Common myeloid progenitor, CD34-positive (primary cell): ENCODE measurements at regions not wholly inside any gene's neighbourhood (a gene's known extent, or its start where the extent isn't known, plus 50 kb on each side); places are given as distances from the start of the nearest gene placed in this dataset.

Experiments
- CTCF ChIA-PET: fragments of 350-600 bp; sonication (Branson Sonifier 250); formaldehyde crosslinking; loops from one replicate; lab custom pipeline; 2021; ENCODE audit warnings: antibody characterized with exemption; lab: Charles Lee
- POLR2A ChIA-PET: fragments of 350-600 bp; sonication (Branson Sonifier 250); formaldehyde crosslinking; loops from one replicate; lab custom pipeline; 2021; ENCODE audit warnings: antibody characterized with exemption; lab: Charles Lee
- DNase-seq, 3 donors: peaks; one replicate each; pipeline versions ENCODE4 v3.0.0 to v3.0.0-alpha.2; 2013
- H3K27ac ChIP-seq, 2 experiments: 1 replicate in 1 of 2; 2 replicates in 1 of 2; pipeline ENCODE4 v1.7.0; 2013; ENCODE audit warnings: inconsistent platforms in 2 of 2, low read length in 2 of 2, mild to moderate bottlenecking in 2 of 2, low read depth in 1 of 2, moderate library complexity in 1 of 2; ENCODE audit not compliant: severe bottlenecking in 2 of 2, insufficient read depth in 1 of 2, poor library complexity in 1 of 2
- H3K27me3 ChIP-seq, 5 experiments: replicated peaks in 2 of 5; 1 replicate in 3 of 5; 2 replicates in 2 of 5; pipeline versions ENCODE4 v1.6.1 to v1.7.0; 2013; ENCODE audit warnings: low read length in 4 of 5, mild to moderate bottlenecking in 2 of 5, moderate library complexity in 2 of 5, inconsistent platforms in 1 of 5; ENCODE audit not compliant: insufficient read depth in 5 of 5, control insufficient read depth in 4 of 5
- H3K36me3 ChIP-seq, 4 experiments: 1 replicate in 2 of 4; 2 replicates in 2 of 4; pipeline versions ENCODE4 v1.6.1 to v1.7.0; 2013; ENCODE audit warnings: low read length in 3 of 4, control low read depth in 1 of 4, mild to moderate bottlenecking in 1 of 4; ENCODE audit not compliant: control insufficient read depth in 4 of 4, insufficient read depth in 4 of 4
- H3K4me1 ChIP-seq, 4 experiments: 1 replicate in 3 of 4; 2 replicates in 1 of 4; pipeline versions ENCODE4 v1.6.1 to v1.7.1; 2013; ENCODE audit warnings: low read length in 3 of 4, mild to moderate bottlenecking in 3 of 4, control low read depth in 1 of 4, inconsistent platforms in 1 of 4, moderate library complexity in 1 of 4; ENCODE audit not compliant: control insufficient read depth in 4 of 4, insufficient read depth in 4 of 4; ENCODE audit errors: control extremely low read depth in 1 of 4
- H3K4me3 ChIP-seq, 7 experiments: 1 replicate in 4 of 7; 2 replicates in 3 of 7; pipeline versions ENCODE4 v1.5.1 to v1.7.0; 2013; ENCODE audit warnings: mild to moderate bottlenecking in 7 of 7, low read length in 6 of 7, moderate library complexity in 6 of 7, inconsistent platforms in 2 of 7, low read depth in 2 of 7, control low read depth in 1 of 7; ENCODE audit not compliant: insufficient read depth in 4 of 7, control insufficient read depth in 1 of 7; ENCODE audit errors: extremely low read depth in 1 of 7
- H3K9me3 ChIP-seq, 5 experiments: 1 replicate in 4 of 5; 2 replicates in 1 of 5; pipeline versions ENCODE4 v1.6.1 to v1.7.1; 2013; ENCODE audit warnings: low read length in 4 of 5, mild to moderate bottlenecking in 2 of 5, inconsistent platforms in 1 of 5, low read depth in 1 of 5, moderate library complexity in 1 of 5; ENCODE audit not compliant: control insufficient read depth in 4 of 5, insufficient read depth in 2 of 5; ENCODE audit errors: control extremely low read depth in 1 of 5
- WGBS: methylation state at CpG from one replicate; pipeline ENCODE4 v1.1.5; 2013; ENCODE audit not compliant: insufficient coverage; 5-methylcytosine and 5-hydroxymethylcytosine counted together

GRCh38 chr1:54488065-54488750 is 59.8 kb upstream of the ACOT11 start:
- peaks cover 9 to 68% (median 56%) of the 10 kb centered on the region in 4 experiments for H3K4me1 ChIP-seq
- H3K27me3 ChIP-seq: no peaks in the 10 kb centered on the region
- H3K9me3 ChIP-seq: no peaks in the 10 kb centered on the region
- H3K36me3 ChIP-seq: no peaks in the 10 kb centered on the region
- POLR2A ChIA-PET: interaction anchor here (0.9 to 5.6 kb wide), 3 partner anchors 13 to 190 kb away, joined by 3 to 33 read pairs (median 7); partner anchors contain the start of gene SSBP3
- 0% methylated on average over 46 of the region's 62 CpGs for WGBS
- DNase-seq: peak; percentile 73 to 87 (median 84)
- CTCF ChIA-PET: interaction anchor here (0.8 to 3.0 kb wide), 13 partner anchors 11 to 126 kb away, joined by 3 to 21 read pairs (median 5); partner anchors contain the start of gene SSBP3
- peak overlapping the region; percentile 29 to 87 (median 75) for H3K4me3 ChIP-seq
- peak overlapping the region; percentile 72 to 91 for H3K27ac ChIP-seq

- Histone ChIP-seq H3K27ac (peak overlapping the region; percentile 7 to 91), H3K36me3 (no peaks in the 10 kb centered on the region), H3K4me1 (peaks cover 9 to 68% (median 56%) of the 10 kb centered on the region in 4 experiments), H3K4me3 (peak overlapping the region in 5 of 7 experiments; percentile 13 to 87 (median 75)), H3K9me3 (no peaks in the 10 kb centered on the region), H3K27me3 (no peaks in the 10 kb centered on the region)
- WGBS: 16% methylated on average over 17 of the region's 21 CpGs
- ChIA-PET CTCF (interaction anchor here (0.9 to 3.0 kb wide), 7 partner anchors 11 to 86 kb away, joined by 3 to 21 read pairs (median 8); partner anchors contain the start of gene SSBP3), POLR2A (interaction anchor here (0.9 to 5.6 kb wide), 2 partner anchors 12 to 81 kb away, joined by 7 to 33 read pairs; partner anchors contain the start of gene SSBP3)
- peak in 2 of 3 donors; percentile 38 to 52 for DNase-seq
Observed at GRCh38 chr1:54487571-54488050, 60.4 kb upstream of the ACOT11 start.

GRCh38 chr1:54486907-54487306 is 61.1 kb upstream of the ACOT11 start:
- CTCF ChIA-PET: interaction anchor here (0.6 to 3.0 kb wide), 9 partner anchors 9 to 86 kb away, joined by 3 to 21 read pairs (median 7); partner anchors contain the start of gene SSBP3
- H3K9me3 ChIP-seq: no peaks in the 10 kb centered on the region
- H3K27me3 ChIP-seq: no peaks in the 10 kb centered on the region
- H3K4me3 ChIP-seq: peak overlapping the region in 4 of 7 experiments; percentile 21 to 80 (median 66)
- no peak for DNase-seq
- POLR2A ChIA-PET: interaction anchor here (1.1 to 5.6 kb wide), 2 partner anchors 14 to 80 kb away, joined by 3 to 33 read pairs; partner anchors contain the start of gene SSBP3
- peaks cover 9 to 71% (median 56%) of the 10 kb centered on the region in 4 experiments for H3K4me1 ChIP-seq
- 11% methylated on average over 6 of the region's 8 CpGs for WGBS
- H3K36me3 ChIP-seq: no peaks in the 10 kb centered on the region
- peak overlapping the region; percentile 10 to 91 for H3K27ac ChIP-seq

- POLR2A ChIA-PET: interaction anchor here (0.5 to 5.6 kb wide), 3 partner anchors 10 to 224 kb away, joined by 3 to 33 read pairs (median 4); partner anchors contain the start of gene SSBP3
- peak in 2 of 3 donors; percentile 81 to 85 for DNase-seq
- H3K4me3 ChIP-seq: peak overlapping the region in 4 of 7 experiments; percentile 26 to 51 (median 34)
- H3K27ac ChIP-seq: no peak overlapping the region
- H3K9me3 ChIP-seq: no peaks in the 10 kb centered on the region
- peaks cover 9 to 76% (median 62%) of the 10 kb centered on the region in 4 experiments for H3K4me1 ChIP-seq
- CTCF ChIA-PET: interaction anchor here (0.9 to 3.0 kb wide), 5 partner anchors 9 to 380 kb away, joined by 3 to 14 read pairs (median 5); no protein-coding TSS in a partner anchor
- 7% methylated on average over 4 of the region's 5 CpGs for WGBS
- no peaks in the 10 kb centered on the region for H3K36me3 ChIP-seq
- H3K27me3 ChIP-seq: no peaks in the 10 kb centered on the region
Observed at GRCh38 chr1:54485416-54485815, 62.6 kb upstream of the ACOT11 start.

- H3K27ac ChIP-seq: no peak overlapping the region
- CTCF ChIA-PET: interaction anchor here (1.0 to 1.4 kb wide), 2 partner anchors 10 to 60 kb away, joined by 3 read pairs; no protein-coding TSS in a partner anchor
Observed at GRCh38 chr1:54483875-54484437, 64.1 kb upstream of the ACOT11 start.

GRCh38 chr1:54481201-54481884 is 66.7 kb upstream of the ACOT11 start:
- POLR2A ChIA-PET: no interaction called here

More at GRCh38 chr1:54483875-54484437, 64.1 kb upstream of the ACOT11 start:
- Histone ChIP-seq H3K27me3 (no peaks in the 10 kb centered on the region), H3K4me1 (peaks cover 13 to 78% (median 66%) of the 10 kb centered on the region in 4 experiments), H3K9me3 (no peaks in the 10 kb centered on the region), H3K4me3 (no peak overlapping the region), H3K36me3 (no peaks in the 10 kb centered on the region)
- WGBS: over 99% methylated on average over 9 of the region's 11 CpGs
- POLR2A ChIA-PET: no interaction called here
- no peak for DNase-seq

More at GRCh38 chr1:54481201-54481884, 66.7 kb upstream of the ACOT11 start:
- Histone ChIP-seq H3K27me3 (no peaks in the 10 kb centered on the region), H3K36me3 (no peaks in the 10 kb centered on the region), H3K27ac (no peak overlapping the region), H3K4me3 (no peak overlapping the region), H3K4me1 (peaks cover 11 to 78% (median 63%) of the 10 kb centered on the region in 4 experiments), H3K9me3 (no peaks in the 10 kb centered on the region)
- WGBS: 91% methylated on average over 5 of the region's 5 CpGs
- CTCF ChIA-PET: interaction anchor here (1.2 kb wide), 1 partner anchor 12 kb away, joined by 3 read pairs; no protein-coding TSS in a partner anchor
- peak in 2 of 3 donors; percentile 61 to 65 for DNase-seq
